Erythroblast (primary cell): ENCODE measurements at regions not wholly inside any gene's neighbourhood (a gene's known extent, or its start where the extent isn't known, plus 50 kb on each side); places are given as distances from the start of the nearest gene placed in this dataset.

ENCODE experiments used
- GATA1 ChIP-seq: IDR thresholded peaks from 2 replicates; pipeline ENCODE4 v1.6.1; 2011; ENCODE audit warnings: low read depth, mild to moderate bottlenecking, control low read depth, low read length, moderate library complexity
- POLR2A ChIP-seq: IDR thresholded peaks from 2 replicates; pipeline ENCODE4 v1.6.1; 2011; ENCODE audit warnings: mild to moderate bottlenecking, low read length

DNA sequence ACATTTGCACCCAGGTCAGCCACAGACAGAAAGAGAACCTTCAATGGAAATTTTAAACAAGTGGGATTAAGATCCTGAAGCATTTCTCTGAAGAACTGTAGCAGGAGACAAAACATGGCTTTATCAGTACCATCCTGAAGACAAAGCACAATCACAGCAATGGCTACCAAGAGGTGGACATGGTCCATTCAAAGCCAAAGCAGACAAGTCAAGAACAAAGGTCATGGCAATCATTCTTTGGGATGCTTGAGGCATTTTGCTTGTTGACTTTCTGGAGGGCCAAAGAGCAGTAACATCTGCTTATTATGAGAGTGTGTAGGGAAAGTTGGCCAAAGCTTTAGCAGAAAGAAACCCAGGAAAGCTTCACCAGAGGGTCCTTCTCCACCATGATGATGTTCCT lies 248.2 kb downstream of the TOX3 start:
- no peak for TF ChIP-seq GATA1
- no peak for TF ChIP-seq POLR2A
